ENCODE measurements at regions not wholly inside any gene's neighbourhood (a gene's known extent, or its start where the extent isn't known, plus 50 kb on each side); places are given as distances from the start of the nearest gene placed in this dataset.

- H3K4me1 ChIP-seq (ENCODE audit: insufficient read depth, low read length, poor library complexity, severe bottlenecking), result no peaks in the 10 kb centered on the region
- TF ChIP-seq EZH2 (IDR thresholded peaks at IDR 0.05; ENCODE audit: borderline replicate concordance, low read depth, low read length, poor library complexity, severe bottlenecking), result no peak
- intact Hi-C loops (cut with micrococcal nuclease; ENCODE audit: unreplicated experiment), result no loop called here
- ChIA-PET POLR2A (ENCODE audit: low non-redundant PET) (no interaction called here), CTCF (no interaction called here)
- no TSS peak for BruUV-seq (replicated peaks)
- peaks cover 10% of the 10 kb centered on the region for H3K27me3 ChIP-seq (replicated peaks; ENCODE audit: insufficient read depth, low read depth, low read length, poor library complexity)
- H3K36me3 ChIP-seq (ENCODE audit: insufficient read depth, low read length, poor library complexity, severe bottlenecking), result no peaks in the 10 kb centered on the region
- H3K9me3 ChIP-seq (ENCODE audit: low read depth, low read length, poor library complexity, severe bottlenecking), result no peaks in the 10 kb centered on the region
- no peak for DNase-seq (ENCODE audit: low spot score)
- H3K27ac ChIP-seq (ENCODE audit: low read depth, low read length, poor library complexity, severe bottlenecking), result no peak overlapping the region
- no peak overlapping the region for H3K4me3 ChIP-seq (ENCODE audit: low read depth, low read length, poor library complexity, severe bottlenecking)
Measured at GRCh38 chr18:45137087-45137419, 456.4 kb downstream of the SETBP1 start.

GRCh38 chr18:45139478-45139877 is 458.8 kb downstream of the SETBP1 start:
- Histone ChIP-seq H3K9me3 (ENCODE audit: low read depth, low read length, poor library complexity, severe bottlenecking) (no peaks in the 10 kb centered on the region), H3K4me3 (ENCODE audit: low read depth, low read length, poor library complexity, severe bottlenecking) (no peak overlapping the region), H3K27me3 (replicated peaks; ENCODE audit: insufficient read depth, low read depth, low read length, poor library complexity) (peaks cover 4% of the 10 kb centered on the region), H3K4me1 (ENCODE audit: insufficient read depth, low read length, poor library complexity, severe bottlenecking) (no peaks in the 10 kb centered on the region), H3K27ac (ENCODE audit: low read depth, low read length, poor library complexity, severe bottlenecking) (no peak overlapping the region), H3K36me3 (ENCODE audit: insufficient read depth, low read length, poor library complexity, severe bottlenecking) (no peaks in the 10 kb centered on the region)
- BruUV-seq (replicated peaks), result no TSS peak
- POLR2A ChIA-PET (ENCODE audit: low non-redundant PET), result no interaction called here
- TF ChIP-seq EZH2 (IDR thresholded peaks at IDR 0.05; ENCODE audit: borderline replicate concordance, low read depth, low read length, poor library complexity, severe bottlenecking) (no peak), CTCF (conservative IDR thresholded peaks at IDR 0.05; ENCODE audit: low read depth, low read length) (no peak)
- intact Hi-C loops (cut with micrococcal nuclease; ENCODE audit: unreplicated experiment), result no loop called here
- no peak for DNase-seq (ENCODE audit: low spot score)
- CTCF ChIA-PET, result no interaction called here

- Histone ChIP-seq H3K27ac (ENCODE audit: low read depth, low read length, poor library complexity, severe bottlenecking) (no peak overlapping the region), H3K9me3 (ENCODE audit: low read depth, low read length, poor library complexity, severe bottlenecking) (no peaks in the 10 kb centered on the region), H3K4me1 (ENCODE audit: insufficient read depth, low read length, poor library complexity, severe bottlenecking) (no peaks in the 10 kb centered on the region), H3K27me3 (replicated peaks; ENCODE audit: insufficient read depth, low read depth, low read length, poor library complexity) (no peaks in the 10 kb centered on the region), H3K36me3 (ENCODE audit: insufficient read depth, low read length, poor library complexity, severe bottlenecking) (no peaks in the 10 kb centered on the region), H3K4me3 (ENCODE audit: low read depth, low read length, poor library complexity, severe bottlenecking) (no peak overlapping the region)
- CTCF ChIA-PET, result no interaction called here
- no peak for TF ChIP-seq EZH2 (IDR thresholded peaks at IDR 0.05; ENCODE audit: borderline replicate concordance, low read depth, low read length, poor library complexity, severe bottlenecking)
- TF ChIP-seq CTCF (conservative IDR thresholded peaks at IDR 0.05; ENCODE audit: low read depth, low read length), result no peak
- no peak for DNase-seq (ENCODE audit: low spot score)
- POLR2A ChIA-PET (ENCODE audit: low non-redundant PET), result no interaction called here
- intact Hi-C loops (cut with micrococcal nuclease; ENCODE audit: unreplicated experiment), result no loop called here
- BruUV-seq (replicated peaks), result no TSS peak
Measured at GRCh38 chr18:45142868-45143267, 462.2 kb downstream of the SETBP1 start.

GRCh38 chr18:45149712-45150111 is 465.6 kb upstream of the SLC14A2 start:
- Histone ChIP-seq H3K27ac (ENCODE audit: low read depth, low read length, poor library complexity, severe bottlenecking) (no peak overlapping the region), H3K4me1 (ENCODE audit: insufficient read depth, low read length, poor library complexity, severe bottlenecking) (no peaks in the 10 kb centered on the region), H3K9me3 (ENCODE audit: low read depth, low read length, poor library complexity, severe bottlenecking) (no peaks in the 10 kb centered on the region), H3K36me3 (ENCODE audit: insufficient read depth, low read length, poor library complexity, severe bottlenecking) (no peaks in the 10 kb centered on the region), H3K4me3 (ENCODE audit: low read depth, low read length, poor library complexity, severe bottlenecking) (no peak overlapping the region), H3K27me3 (replicated peaks; ENCODE audit: insufficient read depth, low read depth, low read length, poor library complexity) (no peaks in the 10 kb centered on the region)
- no peak for DNase-seq (ENCODE audit: low spot score)
- POLR2A ChIA-PET (ENCODE audit: low non-redundant PET), result no interaction called here
- TF ChIP-seq CTCF (conservative IDR thresholded peaks at IDR 0.05; ENCODE audit: low read depth, low read length) (no peak), EZH2 (IDR thresholded peaks at IDR 0.05; ENCODE audit: borderline replicate concordance, low read depth, low read length, poor library complexity, severe bottlenecking) (no peak)
- CTCF ChIA-PET, result no interaction called here
- intact Hi-C loops (cut with micrococcal nuclease; ENCODE audit: unreplicated experiment), result no loop called here
- no TSS peak for BruUV-seq (replicated peaks)

Measured in A673 (cell line).